ENCODE measurements at regions not wholly inside any gene's neighbourhood (a gene's known extent, or its start where the extent isn't known, plus 50 kb on each side); places are given as distances from the start of the nearest gene placed in this dataset.

DNA sequence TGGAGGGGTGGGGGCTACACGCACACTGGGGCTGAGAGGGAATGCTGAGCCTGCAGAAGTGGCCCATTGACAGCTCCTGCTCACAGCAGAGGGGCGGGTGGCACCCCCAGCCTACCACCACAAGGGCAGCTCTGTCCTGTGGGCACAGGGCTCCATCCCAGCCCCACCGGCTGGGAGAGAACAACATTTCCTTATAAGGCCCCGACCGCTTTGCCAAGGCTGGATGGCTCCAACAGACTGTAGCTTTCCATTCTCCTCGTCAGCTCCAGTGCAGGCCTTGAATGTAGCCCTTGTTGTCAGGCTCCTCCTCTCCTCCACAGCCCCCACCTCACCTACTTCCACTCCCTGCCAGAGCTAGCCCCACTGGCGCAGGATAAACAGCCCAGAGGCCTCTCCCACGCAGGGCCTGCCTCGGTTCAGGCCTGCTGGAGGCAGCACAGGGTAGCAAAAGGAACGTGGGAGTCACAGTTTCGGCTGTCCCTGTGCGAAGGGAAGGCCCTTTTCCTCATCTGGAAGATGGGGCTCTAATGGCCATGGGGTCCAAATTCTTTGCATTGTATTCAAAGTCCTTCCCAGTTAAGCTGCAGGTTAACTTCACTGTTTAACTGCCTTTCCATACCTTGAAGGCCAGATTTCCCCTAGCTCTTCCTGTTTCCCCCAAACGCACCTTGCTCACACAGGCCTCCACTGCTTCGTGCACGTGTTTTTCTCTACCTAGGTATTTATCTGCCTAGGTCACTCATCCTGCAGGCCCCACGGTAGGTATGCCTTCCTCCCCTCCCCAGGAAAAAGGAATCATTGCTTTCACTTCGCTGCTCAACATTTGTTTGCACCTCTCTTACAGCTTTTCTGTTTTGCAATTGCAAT, 101.6 kb upstream of the LPP start:
- no peak overlapping the region for H3K4me3 Mint-ChIP-seq (ENCODE audit: unreplicated experiment)
- no peaks in the 10 kb centered on the region for H3K36me3 Mint-ChIP-seq (ENCODE audit: unreplicated experiment)
- TF ChIP-seq, protein P1, sequence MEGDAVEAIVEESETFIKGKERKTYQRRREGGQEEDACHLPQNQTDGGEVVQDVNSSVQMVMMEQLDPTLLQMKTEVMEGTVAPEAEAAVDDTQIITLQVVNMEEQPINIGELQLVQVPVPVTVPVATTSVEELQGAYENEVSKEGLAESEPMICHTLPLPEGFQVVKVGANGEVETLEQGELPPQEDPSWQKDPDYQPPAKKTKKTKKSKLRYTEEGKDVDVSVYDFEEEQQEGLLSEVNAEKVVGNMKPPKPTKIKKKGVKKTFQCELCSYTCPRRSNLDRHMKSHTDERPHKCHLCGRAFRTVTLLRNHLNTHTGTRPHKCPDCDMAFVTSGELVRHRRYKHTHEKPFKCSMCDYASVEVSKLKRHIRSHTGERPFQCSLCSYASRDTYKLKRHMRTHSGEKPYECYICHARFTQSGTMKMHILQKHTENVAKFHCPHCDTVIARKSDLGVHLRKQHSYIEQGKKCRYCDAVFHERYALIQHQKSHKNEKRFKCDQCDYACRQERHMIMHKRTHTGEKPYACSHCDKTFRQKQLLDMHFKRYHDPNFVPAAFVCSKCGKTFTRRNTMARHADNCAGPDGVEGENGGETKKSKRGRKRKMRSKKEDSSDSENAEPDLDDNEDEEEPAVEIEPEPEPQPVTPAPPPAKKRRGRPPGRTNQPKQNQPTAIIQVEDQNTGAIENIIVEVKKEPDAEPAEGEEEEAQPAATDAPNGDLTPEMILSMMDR (IDR thresholded peaks at IDR 0.05; ENCODE audit: partially characterized antibody, unreplicated experiment) = no peak
- DNase-seq = no peak
- no peaks in the 10 kb centered on the region for H3K4me1 Mint-ChIP-seq (ENCODE audit: low read depth, unreplicated experiment)
- no peak overlapping the region for H3K27ac Mint-ChIP-seq (ENCODE audit: unreplicated experiment)
- no peaks in the 10 kb centered on the region for H3K9me3 Mint-ChIP-seq (ENCODE audit: unreplicated experiment)
- H3K27me3 Mint-ChIP-seq (ENCODE audit: unreplicated experiment) = peaks cover 7% of the 10 kb centered on the region

DNA sequence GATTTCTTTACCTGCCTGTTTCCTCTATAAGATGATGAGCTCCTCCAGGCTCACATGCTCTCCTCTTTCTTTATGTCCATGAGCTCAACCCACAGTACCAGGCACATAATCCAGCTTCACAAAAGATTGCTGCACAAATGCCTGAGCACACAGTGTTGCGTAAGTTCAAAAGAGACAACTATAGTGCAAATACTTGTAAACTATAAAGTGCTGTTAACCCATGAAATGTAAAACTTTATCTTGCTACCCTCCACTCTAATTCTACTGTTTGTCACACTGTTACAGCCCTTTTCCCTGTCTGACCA, 101.0 kb upstream of the LPP start:
- DNase-seq = no peak
- H3K4me3 Mint-ChIP-seq (ENCODE audit: unreplicated experiment) = no peak overlapping the region
- H3K27me3 Mint-ChIP-seq (ENCODE audit: unreplicated experiment) = peaks cover 4% of the 10 kb centered on the region
- no peaks in the 10 kb centered on the region for H3K9me3 Mint-ChIP-seq (ENCODE audit: unreplicated experiment)
- no peaks in the 10 kb centered on the region for H3K36me3 Mint-ChIP-seq (ENCODE audit: unreplicated experiment)
- TF ChIP-seq, protein P1 (IDR thresholded peaks at IDR 0.05; ENCODE audit: partially characterized antibody, unreplicated experiment) = no peak
- H3K27ac Mint-ChIP-seq (ENCODE audit: unreplicated experiment) = no peak overlapping the region
- H3K4me1 Mint-ChIP-seq (ENCODE audit: low read depth, unreplicated experiment) = no peaks in the 10 kb centered on the region

DNA sequence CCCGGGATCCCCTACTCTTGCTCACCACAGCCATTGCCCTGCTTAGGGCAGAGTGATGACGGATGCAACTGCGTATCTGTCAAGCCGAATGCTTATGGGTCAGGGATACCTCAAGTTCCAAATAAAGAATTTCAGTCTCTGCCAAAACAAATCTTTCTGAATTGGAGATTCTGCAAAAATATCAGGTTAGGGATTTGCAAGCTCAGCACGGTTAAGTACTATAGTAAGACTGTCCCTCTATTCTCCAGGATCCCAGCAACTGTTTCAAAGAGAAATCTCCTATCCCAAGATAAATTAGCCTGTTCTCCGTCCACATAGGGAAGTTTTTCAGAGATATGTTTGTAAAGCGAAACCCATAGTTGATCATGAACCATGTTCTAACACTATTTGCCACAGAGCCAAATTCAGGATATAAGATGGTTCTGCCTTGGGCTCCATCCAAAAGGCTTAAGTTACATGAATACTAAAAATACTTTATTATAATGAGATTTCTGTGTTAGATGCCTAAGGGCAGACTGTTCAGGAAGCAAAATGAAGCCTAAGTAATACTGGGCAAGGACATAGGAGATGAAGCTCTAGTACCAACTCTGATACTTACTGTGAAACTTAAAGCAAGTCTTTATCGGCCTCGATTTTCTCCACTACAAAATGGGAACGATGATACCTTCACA, 100.1 kb upstream of the LPP start:
- DNase-seq = no peak
- no peak overlapping the region for H3K27ac Mint-ChIP-seq (ENCODE audit: unreplicated experiment)
- no peak overlapping the region for H3K4me3 Mint-ChIP-seq (ENCODE audit: unreplicated experiment)
- H3K36me3 Mint-ChIP-seq (ENCODE audit: unreplicated experiment) = no peaks in the 10 kb centered on the region
- H3K4me1 Mint-ChIP-seq (ENCODE audit: low read depth, unreplicated experiment) = no peaks in the 10 kb centered on the region
- TF ChIP-seq, protein P1 (IDR thresholded peaks at IDR 0.05; ENCODE audit: partially characterized antibody, unreplicated experiment) = no peak
- H3K9me3 Mint-ChIP-seq (ENCODE audit: unreplicated experiment) = no peaks in the 10 kb centered on the region
- peaks cover 4% of the 10 kb centered on the region for H3K27me3 Mint-ChIP-seq (ENCODE audit: unreplicated experiment)

DNA sequence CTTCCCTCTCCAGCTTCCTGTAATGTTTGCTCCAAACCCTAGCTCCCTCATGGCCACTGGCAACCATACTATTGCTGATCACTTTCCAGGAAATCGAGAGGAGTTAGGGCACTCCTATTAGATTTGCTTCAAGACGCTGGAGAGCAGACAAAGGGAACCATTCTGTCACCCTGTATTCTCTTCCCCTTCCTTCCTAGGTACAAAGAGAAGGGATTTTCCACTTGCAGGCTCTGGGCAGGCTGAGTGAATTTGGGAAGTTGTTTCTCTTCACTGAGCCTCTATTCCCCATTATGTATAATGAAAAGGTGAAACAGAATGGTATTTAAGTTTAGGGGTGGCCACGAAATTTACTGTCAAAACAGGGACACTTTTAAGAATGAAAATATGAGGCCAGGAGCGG, 99.4 kb upstream of the LPP start:
- H3K4me3 Mint-ChIP-seq (ENCODE audit: unreplicated experiment) = no peak overlapping the region
- H3K27me3 Mint-ChIP-seq (ENCODE audit: unreplicated experiment) = peaks cover 4% of the 10 kb centered on the region
- no peak overlapping the region for H3K27ac Mint-ChIP-seq (ENCODE audit: unreplicated experiment)
- no peaks in the 10 kb centered on the region for H3K36me3 Mint-ChIP-seq (ENCODE audit: unreplicated experiment)
- TF ChIP-seq, protein P1 (IDR thresholded peaks at IDR 0.05; ENCODE audit: partially characterized antibody, unreplicated experiment) = no peak
- no peaks in the 10 kb centered on the region for H3K4me1 Mint-ChIP-seq (ENCODE audit: low read depth, unreplicated experiment)
- no peak for DNase-seq
- no peaks in the 10 kb centered on the region for H3K9me3 Mint-ChIP-seq (ENCODE audit: unreplicated experiment)

DNA sequence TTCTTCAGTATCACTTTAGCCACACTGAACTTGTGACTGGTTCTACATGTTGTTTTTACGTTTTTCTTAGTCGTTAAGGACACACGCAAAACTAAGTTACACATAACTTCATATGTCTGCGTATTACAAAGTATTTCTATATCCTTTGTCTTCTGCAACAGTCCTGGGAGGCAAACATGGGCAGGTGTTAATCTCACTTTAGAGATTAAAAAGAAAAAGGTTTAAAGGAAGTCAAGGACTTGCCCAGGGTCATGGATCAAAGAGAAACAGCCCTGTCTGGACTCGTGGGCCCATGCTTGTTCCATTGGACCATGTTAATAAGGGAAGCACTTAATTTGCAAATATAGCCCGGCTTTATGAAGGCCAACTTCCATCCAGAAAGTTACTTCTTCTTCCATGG, 98.6 kb upstream of the LPP start:
- TF ChIP-seq, protein P1 (IDR thresholded peaks at IDR 0.05; ENCODE audit: partially characterized antibody, unreplicated experiment) = no peak
- no peak overlapping the region for H3K27ac Mint-ChIP-seq (ENCODE audit: unreplicated experiment)
- DNase-seq = no peak
- no peaks in the 10 kb centered on the region for H3K4me1 Mint-ChIP-seq (ENCODE audit: low read depth, unreplicated experiment)
- H3K27me3 Mint-ChIP-seq (ENCODE audit: unreplicated experiment) = peaks cover under 1% of the 10 kb centered on the region
- H3K4me3 Mint-ChIP-seq (ENCODE audit: unreplicated experiment) = no peak overlapping the region
- no peaks in the 10 kb centered on the region for H3K36me3 Mint-ChIP-seq (ENCODE audit: unreplicated experiment)
- H3K9me3 Mint-ChIP-seq (ENCODE audit: unreplicated experiment) = no peaks in the 10 kb centered on the region

Measured in glutamatergic neuron (in vitro differentiated cells).